CD4-positive, alpha-beta T cell treated with Interleukin-6 at 100 ng/mL for 8 hours (primary cell): ENCODE measurements at regions not wholly inside any gene's neighbourhood (a gene's known extent, or its start where the extent isn't known, plus 50 kb on each side); places are given as distances from the start of the nearest gene placed in this dataset.

Source experiments
- DNase-seq: peaks from one replicate; pipeline ENCODE4 v3.0.0-alpha.2; 2020; ENCODE audit warnings: mixed read lengths, low spot score

GRCh38 chr3:16114429-16114828 lies 60.1 kb upstream of the GALNT15 start:
- no peak for DNase-seq

- DNase-seq, result no peak
Observed at GRCh38 chr3:16114930-16115329, 59.5 kb upstream of the GALNT15 start.

GRCh38 chr3:16118396-16118795 lies 56.1 kb upstream of the GALNT15 start:
- no peak for DNase-seq

GRCh38 chr3:16119887-16120286 lies 54.6 kb upstream of the GALNT15 start:
- no peak for DNase-seq

- DNase-seq, result no peak
Observed at GRCh38 chr3:16121391-16121790, 53.1 kb upstream of the GALNT15 start.

GRCh38 chr3:16122155-16122554 lies 52.3 kb upstream of the GALNT15 start:
- no peak for DNase-seq

- no peak for DNase-seq
Observed at GRCh38 chr3:16122661-16123060, 51.8 kb upstream of the GALNT15 start.

- DNase-seq, result no peak
Observed at GRCh38 chr3:16124636-16125035, 49.8 kb upstream of the GALNT15 start.
